GM21723 (cell line): ENCODE measurements at regions not wholly inside any gene's neighbourhood (a gene's known extent, or its start where the extent isn't known, plus 50 kb on each side); places are given as distances from the start of the nearest gene placed in this dataset.
"Not testable (repeated sequence)": the region's sequence is repeated elsewhere in the genome, so short reads cannot be mapped to it uniquely, and the experiment has no call there.

Source experiments
- ATAC-seq: cut with Tn5 transposase; IDR thresholded peaks from one replicate; pipeline ENCODE4 v1.9.1; 2021; ENCODE audit warnings: mild to moderate bottlenecking, moderate library complexity; ENCODE audit not compliant: unreplicated experiment

DNA sequence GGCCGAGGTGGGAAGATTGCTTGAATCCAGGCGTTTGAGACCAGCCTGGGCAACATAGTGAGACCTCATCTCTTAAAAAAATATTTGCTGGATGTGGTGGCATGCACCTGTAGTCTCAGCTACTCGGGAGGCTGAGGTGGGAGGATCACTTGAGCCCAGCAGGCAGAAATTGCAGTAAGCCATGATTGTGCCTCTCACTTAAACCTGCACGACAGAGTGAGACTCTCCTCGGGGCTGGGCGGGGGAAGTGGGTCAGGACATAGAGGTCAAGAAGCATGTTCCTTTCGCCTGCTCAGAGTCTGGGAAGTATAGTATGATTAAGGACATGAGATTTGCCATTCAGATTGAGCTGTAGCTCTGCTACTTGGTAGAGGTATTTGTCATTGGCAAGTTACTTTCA is 52.3 kb downstream of the SEPTIN7 start:
- not testable (repeated sequence) for ATAC-seq

DNA sequence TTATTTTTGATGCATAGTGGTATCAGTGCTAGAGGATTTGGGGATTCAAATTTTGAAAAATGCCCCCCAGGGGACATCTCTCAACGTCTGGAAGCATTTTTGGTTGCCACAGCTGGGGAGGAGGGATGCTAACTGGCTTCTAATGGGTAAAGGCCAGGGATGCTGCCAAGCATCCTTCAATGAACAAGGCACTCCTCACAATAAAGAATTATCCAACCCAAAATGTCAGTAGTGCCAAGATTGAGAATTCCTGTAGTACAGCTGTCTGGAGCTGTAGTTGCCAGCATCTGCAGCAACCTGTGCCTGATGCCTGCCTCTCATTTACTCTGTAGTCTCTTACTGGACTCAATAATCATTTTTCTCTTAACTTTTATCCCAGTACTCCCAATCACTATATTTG is 53.5 kb downstream of the SEPTIN7 start:
- no peak for ATAC-seq

DNA sequence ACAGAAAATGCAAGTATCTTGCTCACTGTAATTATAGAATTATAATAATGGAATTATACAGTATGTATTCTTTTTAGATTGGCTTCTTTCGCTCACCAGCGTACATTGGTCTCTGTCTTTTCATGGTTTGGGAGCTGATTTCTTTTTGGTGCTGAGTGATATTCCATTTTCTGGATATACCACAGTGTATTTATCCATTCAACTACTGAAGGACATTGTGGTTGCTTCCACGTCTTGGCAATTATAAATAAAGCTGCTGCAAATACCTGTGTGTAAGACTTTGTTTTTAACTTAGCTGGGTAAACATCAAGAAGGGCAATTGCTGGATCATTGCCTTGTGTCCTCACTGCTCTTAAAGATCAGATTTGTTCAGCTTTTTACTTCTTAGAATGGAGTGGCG is 55.3 kb downstream of the SEPTIN7 start:
- ATAC-seq, result no peak

DNA sequence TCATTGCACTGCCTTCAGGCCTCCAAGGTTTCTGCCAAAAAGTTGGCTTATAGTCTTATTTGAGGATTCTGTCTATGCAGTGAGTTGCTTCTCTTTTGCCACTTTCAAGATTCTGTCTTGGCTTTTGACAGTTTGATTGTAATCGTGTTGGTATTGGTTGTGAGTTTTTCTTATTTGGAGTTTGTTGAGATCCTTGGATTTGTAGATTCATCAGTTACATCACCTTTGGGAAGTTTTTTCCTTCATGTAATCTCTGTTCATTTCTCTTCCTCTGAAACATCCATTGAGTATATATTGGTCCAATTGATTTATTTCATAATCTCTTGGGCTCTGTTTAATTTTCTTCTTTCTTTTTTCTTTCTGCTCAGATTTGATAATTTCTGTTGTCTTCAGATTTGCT is 59.8 kb downstream of the SEPTIN7 start:
- no peak for ATAC-seq

DNA sequence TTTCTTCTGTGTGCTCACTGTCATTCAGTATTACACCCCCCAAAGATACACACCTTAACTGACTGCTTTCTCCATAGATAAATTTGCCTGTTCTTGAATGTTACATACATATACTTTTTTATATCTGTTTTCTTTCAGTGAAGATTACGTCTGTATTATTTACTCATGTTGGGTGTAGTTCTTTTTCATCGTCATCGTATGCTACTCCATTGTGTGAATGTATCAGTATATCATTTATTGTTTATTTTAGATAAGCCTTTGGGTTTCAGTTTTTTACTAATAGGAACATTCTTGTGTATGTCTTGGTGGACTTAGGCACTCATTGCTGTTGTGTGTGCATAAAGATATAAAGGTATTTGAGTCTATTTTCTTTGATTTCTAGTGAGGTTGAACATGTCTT is 64.4 kb downstream of the SEPTIN7 start:
- no peak for ATAC-seq

DNA sequence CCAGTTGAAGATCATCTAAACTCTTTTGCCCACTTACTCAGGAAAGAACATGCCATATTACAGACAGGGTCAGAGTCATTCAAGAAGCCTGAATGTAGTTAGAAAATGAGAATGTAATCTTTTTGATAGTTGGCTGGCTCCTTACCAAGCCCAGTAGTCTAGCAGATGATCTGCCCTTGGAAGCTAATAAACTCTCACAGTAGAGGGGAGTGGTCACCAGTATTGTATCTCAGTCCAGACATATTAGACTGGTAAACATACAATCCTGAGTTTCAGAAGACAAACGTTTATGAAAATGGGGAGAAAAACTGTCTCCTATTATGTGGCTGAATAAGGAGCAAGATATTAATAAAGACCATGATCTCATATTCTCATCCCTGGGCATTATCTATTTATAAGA is 65.3 kb downstream of the SEPTIN7 start:
- no peak for ATAC-seq

DNA sequence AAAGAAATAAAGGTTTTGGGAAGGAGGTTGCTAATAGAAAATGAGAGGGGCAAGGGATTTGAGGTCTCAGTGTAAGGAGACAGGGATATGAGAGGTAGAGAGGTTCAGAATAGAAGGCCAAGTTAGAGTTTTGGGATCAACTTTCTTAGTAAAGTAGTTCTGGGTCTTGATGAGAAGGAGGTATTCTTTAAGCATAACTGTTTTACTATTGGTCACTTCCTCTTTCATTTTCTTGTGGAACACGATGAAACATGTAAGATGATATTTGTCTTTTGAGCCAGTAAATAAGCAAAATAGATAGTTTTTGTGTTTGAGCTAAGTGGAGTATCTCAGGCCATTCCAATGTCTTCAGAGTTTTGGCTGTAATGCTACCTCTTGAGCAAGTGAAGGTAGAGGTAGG is 68.3 kb downstream of the SEPTIN7 start:
- not testable (repeated sequence) for ATAC-seq

DNA sequence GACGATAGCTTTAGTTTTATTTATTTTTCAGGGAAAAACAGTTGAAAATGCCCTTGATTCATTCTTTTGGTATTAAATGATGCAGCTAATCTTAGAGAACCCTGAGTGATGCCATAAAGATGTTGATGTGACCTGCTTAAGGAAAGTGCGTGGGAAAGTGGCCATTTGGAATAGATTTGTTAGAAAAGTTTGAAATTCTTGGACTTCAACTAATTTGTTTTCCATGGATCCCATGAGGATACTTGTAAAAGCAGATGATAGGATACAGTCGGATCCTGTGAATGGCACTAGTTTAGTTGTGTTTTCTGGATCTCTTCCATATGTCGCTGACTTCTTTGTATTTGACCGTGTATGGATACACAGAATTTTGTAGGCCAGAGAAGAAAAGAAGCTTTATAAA is 69.0 kb downstream of the SEPTIN7 start:
- ATAC-seq, result no peak

DNA sequence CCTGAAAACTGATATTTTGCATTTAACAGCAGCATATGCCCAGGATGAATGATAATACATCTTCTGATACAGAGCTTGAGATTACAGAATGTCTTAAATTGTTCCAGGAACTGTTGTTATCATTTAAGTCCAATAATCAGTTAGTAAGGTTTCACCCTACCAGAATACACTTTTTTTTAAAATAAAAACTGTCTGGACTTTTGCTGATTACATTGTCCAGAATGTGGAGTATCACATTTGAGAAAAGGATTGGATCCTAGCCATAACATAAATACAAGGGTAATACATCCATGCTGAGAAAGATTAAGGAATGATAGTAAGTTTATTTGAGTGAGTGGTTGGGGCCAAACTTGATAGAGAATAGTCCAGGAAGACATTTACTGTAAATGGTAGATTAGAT is 71.0 kb downstream of the SEPTIN7 start:
- ATAC-seq, result no peak

DNA sequence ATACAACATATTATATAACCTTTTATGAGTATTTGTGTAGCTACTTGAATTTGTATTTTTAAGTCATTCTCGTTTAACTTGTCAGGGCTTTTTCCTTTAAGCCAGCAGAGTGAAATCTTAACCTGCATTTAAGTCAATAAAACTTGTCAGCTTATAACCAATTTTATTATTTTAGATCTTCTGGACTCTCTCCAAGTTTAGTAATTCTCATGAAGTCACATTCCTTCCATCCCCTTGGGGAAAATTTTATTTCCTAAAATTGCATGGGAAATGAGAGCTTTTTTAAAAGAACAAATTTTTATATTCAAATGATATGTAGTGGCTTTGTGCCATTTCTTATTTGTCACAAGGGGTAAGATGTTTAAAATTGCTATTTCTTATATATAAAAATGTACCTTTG is 74.0 kb downstream of the SEPTIN7 start:
- no peak for ATAC-seq

DNA sequence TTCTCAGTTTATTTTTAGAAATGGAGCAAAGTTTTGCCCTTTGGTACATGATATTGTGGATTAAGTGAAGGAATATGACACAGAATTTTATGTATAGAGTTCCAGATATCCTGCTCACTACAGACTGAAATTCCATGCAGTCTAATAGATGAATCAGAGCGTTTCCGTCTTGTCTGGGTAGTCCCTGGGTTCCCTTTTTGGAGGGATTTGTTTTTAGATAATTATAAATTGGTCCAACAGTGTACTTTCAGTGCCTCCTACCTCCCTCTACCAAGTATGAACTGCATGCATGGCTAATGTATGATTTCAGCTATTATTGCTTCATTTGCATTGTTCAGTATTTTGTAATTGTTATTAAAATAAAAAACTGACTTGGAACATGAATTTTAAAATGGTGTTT is 74.4 kb downstream of the SEPTIN7 start:
- no peak for ATAC-seq

DNA sequence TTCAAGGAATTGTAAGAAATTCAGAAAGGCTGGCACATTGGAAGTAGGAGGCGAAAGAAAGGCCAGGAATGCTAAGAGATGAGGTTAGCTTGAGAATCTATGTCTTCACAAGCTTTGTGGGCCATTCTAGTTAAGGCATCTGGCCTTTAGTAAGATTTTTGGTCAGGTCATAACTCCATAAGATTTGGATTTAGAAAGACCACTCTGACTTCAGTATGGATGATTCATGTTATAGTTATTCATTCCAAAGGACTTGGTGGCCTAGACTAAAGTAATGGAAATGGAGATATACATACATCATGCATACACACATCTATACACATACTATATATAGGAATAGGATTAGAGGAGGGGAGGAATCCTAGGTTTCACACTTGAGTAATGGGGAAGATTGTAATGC is 77.5 kb downstream of the SEPTIN7 start:
- ATAC-seq, result no peak

DNA sequence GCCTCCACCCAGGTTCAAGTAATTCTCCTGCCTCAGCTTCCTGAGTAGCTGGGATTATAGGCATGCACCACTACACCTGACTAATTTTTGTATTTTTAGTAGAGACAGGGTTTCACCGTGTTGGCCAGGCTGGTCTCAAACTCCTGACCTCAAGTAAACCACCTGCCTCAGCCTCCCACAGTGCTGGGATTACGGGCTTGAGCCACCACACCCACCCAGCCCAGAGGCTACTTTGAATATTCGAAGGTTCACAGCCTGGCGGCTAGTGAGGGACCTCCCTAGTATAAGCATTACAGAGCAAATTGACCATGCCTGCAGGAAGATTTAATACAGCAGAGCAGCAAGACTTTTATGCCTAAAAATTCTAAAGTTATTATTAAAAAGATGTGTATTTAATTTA is 86.6 kb downstream of the SEPTIN7 start:
- not testable (repeated sequence) for ATAC-seq

DNA sequence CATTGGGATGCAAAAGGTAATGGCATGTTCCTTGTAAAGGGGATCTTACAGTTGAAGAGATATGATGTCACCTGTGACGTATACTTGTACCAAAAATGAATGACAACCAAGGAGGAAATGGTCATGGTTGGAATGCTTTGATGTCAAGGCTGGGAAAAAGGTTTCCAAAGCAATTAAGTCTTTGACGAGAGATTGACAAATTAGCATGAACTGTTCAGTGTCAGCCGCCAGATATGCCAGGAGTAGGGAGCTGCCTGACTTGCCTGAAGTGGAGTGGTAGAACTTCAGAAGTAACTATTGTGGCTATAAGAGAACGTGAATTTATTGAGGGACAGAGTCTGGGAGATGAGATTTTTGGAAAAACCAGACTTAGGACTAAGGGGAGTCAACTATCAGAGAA is 88.1 kb downstream of the SEPTIN7 start:
- no peak for ATAC-seq

DNA sequence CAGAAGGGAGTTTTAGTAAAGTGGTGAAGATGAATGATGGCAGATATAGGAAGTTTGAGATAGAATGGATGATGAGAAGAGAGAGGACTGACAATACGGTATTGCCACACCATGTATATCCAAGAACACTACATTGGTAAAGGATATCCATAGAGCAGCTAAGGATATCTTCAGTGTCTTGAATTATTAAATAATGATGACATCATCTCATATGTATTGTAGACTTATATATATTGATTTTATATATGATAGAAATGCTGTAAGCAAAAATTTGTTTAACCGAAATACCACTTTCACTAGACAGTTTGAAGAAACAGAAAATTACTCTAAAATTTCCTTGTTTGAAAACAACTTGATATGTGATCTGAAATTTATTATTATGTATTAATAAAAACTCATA is 89.0 kb downstream of the SEPTIN7 start:
- ATAC-seq, result no peak

DNA sequence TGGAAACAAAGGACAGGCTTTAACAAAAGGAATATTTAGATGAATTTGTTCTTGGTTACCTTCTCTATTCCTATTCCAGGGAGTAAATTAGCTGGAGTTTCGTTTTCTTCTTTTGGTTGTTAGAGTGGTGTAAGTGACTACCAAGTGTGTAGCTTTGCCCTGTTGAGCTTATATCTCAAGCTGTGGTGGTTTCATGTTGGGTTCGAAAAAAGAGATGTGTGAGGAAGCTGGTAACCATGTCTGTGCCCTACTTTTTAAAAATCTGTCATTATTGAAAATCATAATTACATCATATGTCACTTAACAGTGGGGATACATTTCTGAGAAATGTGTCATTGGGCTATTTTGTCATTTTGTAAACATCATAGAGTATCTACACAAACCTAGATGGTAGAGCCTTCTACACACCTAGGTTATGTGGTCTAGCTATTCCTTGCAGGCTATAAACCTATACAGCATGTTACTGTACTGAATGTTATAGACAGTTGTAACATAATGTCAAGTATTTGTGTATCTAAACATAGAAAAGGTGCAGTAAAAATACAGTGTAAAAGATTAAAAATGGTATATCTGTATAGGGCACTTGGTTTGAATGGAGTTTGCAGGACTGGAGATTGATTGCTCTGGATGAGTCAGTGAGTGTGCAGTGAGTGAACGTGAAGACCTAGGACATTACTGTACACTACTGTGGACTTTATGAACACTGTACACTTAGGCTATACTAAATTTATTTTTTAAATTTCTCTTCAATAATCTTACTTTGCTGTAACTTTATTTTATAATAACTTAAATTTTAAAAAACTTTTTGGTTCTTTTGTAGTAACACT is 90.4 kb downstream of the SEPTIN7 start:
- no peak for ATAC-seq

DNA sequence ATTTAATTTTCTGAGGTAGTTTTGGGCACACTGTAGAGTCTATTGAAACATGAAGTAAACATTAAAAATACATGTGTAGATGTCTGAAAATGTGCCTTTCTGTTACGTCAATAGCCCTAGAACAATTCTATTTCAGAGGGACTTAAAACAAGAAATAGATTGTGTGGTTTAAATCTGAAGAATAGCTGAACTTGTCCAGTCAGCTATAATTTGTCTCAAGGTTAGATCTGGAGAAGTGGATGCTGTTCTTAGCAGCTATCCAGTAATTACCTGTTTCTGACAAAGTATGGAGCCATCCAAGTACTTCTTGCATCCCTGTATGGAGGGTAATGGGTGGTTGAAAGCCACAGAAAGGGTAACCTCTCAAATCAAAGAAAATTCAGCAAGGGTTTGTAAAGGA is 92.8 kb downstream of the SEPTIN7 start:
- no peak for ATAC-seq

DNA sequence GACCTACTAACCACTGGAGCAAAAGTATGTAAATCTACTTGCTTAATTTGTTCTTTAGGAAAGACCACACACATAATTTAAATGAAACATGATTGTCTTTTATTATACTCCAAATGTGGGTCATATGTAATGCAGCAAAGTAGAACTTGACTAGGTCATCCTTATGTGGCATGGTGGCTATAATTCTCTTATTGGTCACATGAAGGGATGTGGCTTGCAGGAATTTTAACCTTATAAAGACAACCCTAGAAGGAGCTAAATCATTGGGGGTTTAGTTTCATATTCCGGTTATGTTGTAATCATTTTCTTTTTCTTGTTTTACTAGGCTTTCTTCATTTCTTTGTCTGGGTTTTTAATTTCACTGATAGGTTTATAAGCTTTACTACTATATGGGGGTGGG is 93.9 kb downstream of the SEPTIN7 start:
- ATAC-seq, result no peak

DNA sequence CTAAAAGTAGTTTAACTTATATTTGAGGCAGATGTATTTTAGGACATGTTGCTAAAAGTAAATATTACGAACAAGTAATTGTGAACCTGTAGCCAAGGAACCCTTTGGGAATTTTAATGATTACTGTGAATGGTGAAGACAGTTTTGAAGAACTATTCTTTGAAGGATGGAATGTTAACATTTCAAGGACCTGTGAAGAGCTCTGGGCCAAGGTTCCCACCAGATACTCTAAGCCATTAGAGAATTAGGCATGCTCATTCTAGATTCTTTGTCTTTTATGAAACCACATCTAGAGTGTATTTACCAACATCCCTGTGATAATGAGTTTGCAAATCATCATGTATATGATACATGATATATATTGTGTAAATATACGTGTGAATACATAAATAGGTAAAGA is 99.8 kb downstream of the SEPTIN7 start:
- no peak for ATAC-seq

DNA sequence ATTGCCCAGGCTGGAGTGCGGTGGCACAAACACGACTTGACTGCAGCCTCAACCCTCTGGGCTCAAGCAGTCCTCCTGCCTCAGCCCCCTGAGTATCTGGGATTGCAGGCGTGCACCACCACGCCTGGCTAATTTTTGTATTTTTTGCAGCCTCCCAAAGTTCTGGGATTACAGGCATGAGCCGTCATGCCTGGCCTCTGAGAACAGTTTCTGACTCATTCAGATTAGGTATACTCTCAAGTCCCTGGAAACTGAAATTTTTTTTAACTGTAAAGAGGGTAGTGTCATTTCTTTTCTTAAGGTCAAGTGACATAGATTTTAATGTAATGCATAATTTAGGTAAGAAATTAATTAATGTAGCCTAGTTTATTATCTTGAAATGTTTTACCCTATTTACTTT is 104.7 kb downstream of the SEPTIN7 start:
- no peak for ATAC-seq

DNA sequence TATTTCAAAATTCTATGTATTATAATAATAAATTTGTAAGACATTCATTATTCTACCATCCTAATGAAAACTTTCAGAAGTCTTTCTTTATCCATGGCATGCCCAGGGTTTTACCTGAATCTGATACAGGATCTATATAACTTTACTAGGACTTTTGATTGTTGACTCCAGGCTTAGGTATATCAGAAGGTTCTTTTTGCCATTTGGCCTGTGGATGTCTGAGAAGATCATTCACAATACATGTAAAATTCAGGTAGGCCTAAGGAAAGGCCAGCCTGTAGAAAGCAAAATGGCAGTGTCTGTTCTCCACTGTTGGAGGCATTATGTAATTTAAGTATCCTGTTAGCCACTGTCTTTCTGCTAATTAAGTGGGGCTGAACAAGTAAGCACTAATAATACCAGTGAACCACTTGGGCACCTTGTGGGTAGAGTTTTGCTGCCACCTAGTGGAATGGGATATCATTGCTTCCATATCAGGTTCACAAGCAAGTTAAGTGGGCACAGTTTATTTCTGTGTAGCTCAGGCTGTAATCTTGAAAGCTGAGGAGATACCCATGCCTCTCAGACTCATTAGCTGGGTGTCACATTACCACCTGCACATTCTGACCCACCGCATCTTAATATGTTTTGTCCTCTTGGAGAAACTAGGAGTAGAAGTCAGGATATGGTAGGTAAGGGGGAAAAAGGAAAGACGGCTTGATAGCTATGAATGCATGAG is 105.5 kb downstream of the SEPTIN7 start:
- peak; percentile 87 for ATAC-seq
